Activated CD8-positive, alpha-beta memory T cell treated with anti-CD3 and anti-CD28 coated beads for 36 hours (primary cell): ENCODE measurements at regions not wholly inside any gene's neighbourhood (a gene's known extent, or its start where the extent isn't known, plus 50 kb on each side); places are given as distances from the start of the nearest gene placed in this dataset.
"Not testable (repeated sequence)": the region's sequence is repeated elsewhere in the genome, so short reads cannot be mapped to it uniquely, and the experiment has no call there.

Experiments
- CTCF ChIA-PET: fragments of 350-600 bp; sonication (Branson Sonifier 250); formaldehyde crosslinking; loops from one replicate; lab custom pipeline; 2021; ENCODE audit warnings: antibody characterized with exemption; lab: Charles Lee
- POLR2A ChIA-PET: fragments of 350-600 bp; sonication (Branson Sonifier 250); formaldehyde crosslinking; loops from one replicate; lab custom pipeline; 2021; ENCODE audit warnings: antibody characterized with exemption; lab: Charles Lee

DNA sequence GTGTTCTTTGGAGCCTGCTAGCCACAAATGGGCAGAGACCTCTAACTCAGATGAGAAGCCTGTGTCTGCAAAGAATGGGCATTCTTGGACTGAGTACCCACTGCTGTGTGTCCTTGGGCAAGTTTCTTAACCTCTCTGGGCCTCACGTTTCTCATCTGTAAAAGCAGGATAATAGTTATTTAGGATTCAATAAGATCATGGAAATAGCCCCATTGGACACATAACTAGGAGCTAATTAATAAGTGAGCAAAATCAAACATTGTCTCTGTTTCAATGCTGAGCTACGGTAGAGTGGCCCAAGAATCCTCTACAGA is 61.2 kb upstream of the WNT7B start:
- POLR2A ChIA-PET: no interaction called here

GRCh38 chr22:46038516-46039430 is 61.8 kb upstream of the WNT7B start:
- POLR2A ChIA-PET: no interaction called here
- CTCF ChIA-PET: interaction anchor here (1.3 kb wide), 1 partner anchor 25 kb away, joined by 6 read pairs; no protein-coding TSS in a partner anchor

More for the DNA sequence above, 61.2 kb upstream of the WNT7B start:
- CTCF ChIA-PET: interaction anchor here (1.1 to 1.3 kb wide), 2 partner anchors 25 to 35 kb away, joined by 3 to 6 read pairs; no protein-coding TSS in a partner anchor

- ChIA-PET CTCF (no interaction called here), POLR2A (no interaction called here)
Observed at GRCh38 chr22:46039535-46039934, 62.6 kb upstream of the WNT7B start.

GRCh38 chr22:46040471-46041465 is 63.8 kb upstream of the WNT7B start:
- CTCF ChIA-PET: interaction anchor here (0.8 kb wide), 2 partner anchors 28 to 34 kb away, joined by 3 read pairs; no protein-coding TSS in a partner anchor
- POLR2A ChIA-PET: no interaction called here

GRCh38 chr22:46041642-46042041 is 64.7 kb upstream of the WNT7B start:
- POLR2A ChIA-PET: no interaction called here

DNA sequence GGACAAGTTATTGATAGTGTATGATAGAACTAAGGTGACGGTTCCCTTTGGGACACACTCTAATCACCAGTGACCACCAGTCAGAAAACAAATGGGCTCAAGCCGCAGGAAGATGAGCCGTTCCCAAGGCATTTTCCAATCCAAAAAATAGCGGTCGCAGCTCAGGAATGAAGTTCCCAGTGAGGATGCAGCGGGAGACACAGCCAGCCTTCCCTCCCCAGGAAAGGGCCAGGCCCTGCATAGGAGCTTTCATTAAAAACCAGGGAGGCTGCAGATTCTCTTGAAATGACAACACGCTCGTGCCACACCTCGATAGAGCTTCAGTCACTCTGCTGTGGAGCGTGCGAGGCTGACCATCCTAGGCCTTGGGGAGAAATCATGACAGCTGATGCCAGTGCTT is 65.8 kb upstream of the WNT7B start:
- ChIA-PET POLR2A (no interaction called here), CTCF (interaction anchor here (0.6 to 1.5 kb wide), 3 partner anchors 12 to 134 kb away, joined by 3 to 5 read pairs (median 4); no protein-coding TSS in a partner anchor)

More at GRCh38 chr22:46041642-46042041, 64.7 kb upstream of the WNT7B start:
- CTCF ChIA-PET: interaction anchor here (0.8 kb wide), 1 partner anchor 27 kb away, joined by 3 read pairs; no protein-coding TSS in a partner anchor

DNA sequence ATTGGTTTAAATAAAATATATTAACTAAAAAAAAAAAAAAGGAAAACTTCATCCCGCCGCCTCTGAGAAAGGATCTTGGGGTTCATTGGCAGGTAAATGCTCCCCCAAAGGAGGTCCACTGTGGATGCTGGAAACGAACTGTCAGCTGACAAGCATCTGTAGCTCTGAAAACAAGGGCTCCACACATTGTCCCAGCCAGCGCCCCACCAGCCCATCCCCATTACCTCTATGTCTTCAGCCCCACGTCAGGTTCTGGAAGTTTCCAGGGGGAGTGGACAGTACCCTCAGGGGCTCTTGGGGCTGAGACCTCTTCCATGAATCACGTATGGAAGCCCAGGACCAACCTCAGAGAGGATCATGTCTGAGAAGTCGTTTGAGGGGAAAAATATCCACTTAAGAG is 66.4 kb upstream of the WNT7B start:
- POLR2A ChIA-PET: no interaction called here
- CTCF ChIA-PET: interaction anchor here (0.6 to 1.5 kb wide), 3 partner anchors 11 to 27 kb away, joined by 3 to 5 read pairs (median 4); no protein-coding TSS in a partner anchor

DNA sequence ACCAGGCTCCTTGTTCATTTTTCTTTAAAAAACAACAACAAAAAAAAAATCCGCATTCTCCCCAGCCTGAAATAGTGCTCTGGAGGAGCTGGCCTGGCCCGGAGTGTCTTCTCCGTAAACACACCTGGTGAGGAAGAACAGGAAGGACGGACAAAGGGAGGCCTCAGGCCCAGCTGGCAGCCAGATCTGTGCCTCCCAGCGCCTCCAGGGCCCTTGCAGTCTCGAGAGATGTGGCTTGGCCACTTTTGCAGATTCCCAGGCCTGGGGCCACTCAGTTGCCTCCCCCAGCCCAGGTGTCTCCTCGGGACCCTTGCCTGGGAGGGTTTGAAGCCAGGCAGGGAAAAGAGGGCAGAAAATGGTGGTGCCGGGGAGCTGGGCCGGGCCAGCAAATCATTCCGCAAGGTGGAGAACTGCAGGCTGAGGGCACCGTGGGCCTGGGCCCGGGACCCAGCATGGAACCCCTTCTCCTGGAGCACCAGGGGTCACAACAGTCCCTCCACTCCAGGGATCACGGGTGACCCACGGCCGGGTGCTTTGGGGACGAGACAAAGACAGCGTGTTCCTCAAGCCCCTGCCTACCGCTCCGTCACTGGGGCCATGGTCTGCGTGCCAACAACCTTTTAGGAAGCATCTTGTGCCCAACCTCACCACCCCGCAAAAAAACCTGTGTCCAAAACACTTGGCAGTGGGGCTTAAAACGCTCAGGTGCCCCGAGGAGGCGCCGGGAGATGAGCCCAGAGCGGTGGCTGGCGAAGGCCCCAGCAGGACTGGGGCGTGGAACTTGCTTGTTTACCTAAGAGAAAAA is 67.1 kb upstream of the WNT7B start:
- ChIA-PET CTCF (interaction anchor here (1.0 to 1.5 kb wide), 5 partner anchors 9 to 50 kb away, joined by 3 to 5 read pairs (median 3); no protein-coding TSS in a partner anchor), POLR2A (no interaction called here)

DNA sequence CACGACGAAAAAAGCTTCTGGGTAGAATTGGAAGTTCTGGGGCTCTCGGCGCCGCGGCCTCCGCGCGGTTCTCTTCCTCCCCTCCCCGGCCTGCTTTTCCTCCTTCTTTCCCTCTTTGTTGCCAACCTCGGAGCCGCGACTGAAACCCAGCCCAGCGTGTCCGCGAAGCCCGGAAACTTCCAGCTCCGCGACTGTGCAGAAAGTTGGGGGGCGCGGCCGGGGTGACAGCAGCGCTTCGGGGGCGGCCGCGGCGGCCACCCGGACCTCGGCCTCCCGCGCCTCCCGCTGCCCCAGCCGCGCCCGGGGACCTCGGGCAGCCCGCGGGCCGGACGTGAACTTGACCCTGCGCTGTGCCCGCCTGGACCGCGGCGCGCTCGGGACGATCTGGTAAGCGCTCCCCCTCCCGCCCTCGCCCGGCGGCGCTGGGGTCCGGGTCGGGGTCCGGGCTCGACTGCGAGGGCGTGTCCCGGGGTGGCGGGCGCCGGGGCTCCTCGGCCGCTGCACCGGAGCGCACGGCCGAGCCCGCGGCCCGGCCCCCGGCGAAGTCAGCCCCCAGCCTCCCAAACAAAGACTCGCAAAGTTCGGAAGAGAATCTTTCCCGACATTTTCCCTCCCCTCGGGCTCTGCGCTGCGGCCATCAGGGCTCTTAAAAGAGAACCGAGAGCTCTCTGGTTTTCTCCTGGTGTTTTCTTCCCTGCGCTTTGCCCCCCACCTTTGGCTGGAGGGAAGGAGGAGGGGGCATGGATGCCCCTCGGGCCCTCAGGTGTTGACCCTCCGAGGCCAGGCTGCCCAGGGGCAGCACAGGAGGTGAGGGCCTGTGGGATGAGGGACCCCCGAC is 67.9 kb upstream of the WNT7B start:
- POLR2A ChIA-PET: no interaction called here

DNA sequence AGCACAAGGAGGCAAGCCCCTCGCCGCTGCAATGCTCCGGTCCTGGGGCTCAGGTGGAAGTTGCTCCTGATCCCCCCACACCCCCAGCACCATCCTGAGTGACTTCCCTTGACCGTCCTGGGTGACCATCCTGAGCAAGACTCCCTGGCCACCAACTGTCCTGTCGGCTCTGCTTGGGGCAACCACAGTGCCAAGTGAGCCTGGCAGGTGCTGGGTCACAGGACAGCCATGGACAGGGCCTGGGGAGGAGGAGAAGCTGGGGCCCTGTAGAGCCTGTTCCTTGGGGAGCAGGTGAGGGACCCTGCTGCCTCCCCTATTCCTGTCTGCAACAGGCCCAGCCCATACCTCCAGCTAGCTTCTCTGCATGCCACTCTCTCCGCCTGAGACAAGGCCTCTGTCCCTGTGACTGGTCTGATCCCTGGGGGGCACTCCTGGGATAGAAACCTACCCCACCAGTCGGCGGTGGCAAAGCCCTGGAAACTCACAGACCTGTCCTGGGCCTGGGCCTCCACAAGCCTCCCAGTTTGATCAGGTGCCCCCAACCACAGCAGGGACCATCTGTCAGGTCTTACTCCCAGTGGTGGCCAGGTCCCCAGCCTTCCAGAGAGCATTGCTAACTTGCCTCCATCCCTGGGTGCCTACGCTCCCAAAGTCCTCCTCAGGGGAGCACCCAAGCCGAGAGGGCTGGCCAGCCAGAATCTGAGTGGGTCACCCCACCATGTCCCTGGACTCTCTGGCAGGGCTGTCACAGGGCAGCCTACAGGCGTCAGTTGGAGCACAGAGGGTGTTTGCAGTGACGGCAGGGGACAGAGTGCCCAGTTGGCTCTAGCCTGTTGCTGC is 68.7 kb upstream of the WNT7B start:
- CTCF ChIA-PET: no interaction called here
- POLR2A ChIA-PET: no interaction called here

More for the DNA sequence above, 67.9 kb upstream of the WNT7B start:
- CTCF ChIA-PET: interaction anchor here (1.0 to 1.3 kb wide), 4 partner anchors 9 to 50 kb away, joined by 3 to 4 read pairs (median 3); no protein-coding TSS in a partner anchor

GRCh38 chr22:46046299-46046685 is 69.3 kb upstream of the WNT7B start:
- ChIA-PET CTCF (no interaction called here), POLR2A (no interaction called here)

DNA sequence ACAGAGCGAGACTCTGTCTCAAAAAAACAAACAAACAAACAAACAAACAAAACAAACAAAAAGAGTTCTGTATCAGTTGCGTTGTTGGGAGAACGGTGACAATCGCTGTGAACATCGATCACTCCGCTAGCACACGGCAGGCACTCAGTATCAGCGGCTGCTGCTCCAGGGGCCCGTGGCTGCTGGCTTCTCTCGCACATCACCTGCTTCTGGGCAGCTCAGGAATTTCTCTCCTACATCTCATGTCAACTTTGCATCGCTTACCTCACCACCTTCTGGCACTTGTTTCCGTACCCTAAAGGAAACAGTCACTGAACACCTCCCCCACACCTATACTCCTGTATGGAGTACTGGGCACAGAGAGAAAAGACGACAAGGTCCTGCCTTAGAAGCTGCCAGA is 70.3 kb upstream of the WNT7B start:
- POLR2A ChIA-PET: no interaction called here

DNA sequence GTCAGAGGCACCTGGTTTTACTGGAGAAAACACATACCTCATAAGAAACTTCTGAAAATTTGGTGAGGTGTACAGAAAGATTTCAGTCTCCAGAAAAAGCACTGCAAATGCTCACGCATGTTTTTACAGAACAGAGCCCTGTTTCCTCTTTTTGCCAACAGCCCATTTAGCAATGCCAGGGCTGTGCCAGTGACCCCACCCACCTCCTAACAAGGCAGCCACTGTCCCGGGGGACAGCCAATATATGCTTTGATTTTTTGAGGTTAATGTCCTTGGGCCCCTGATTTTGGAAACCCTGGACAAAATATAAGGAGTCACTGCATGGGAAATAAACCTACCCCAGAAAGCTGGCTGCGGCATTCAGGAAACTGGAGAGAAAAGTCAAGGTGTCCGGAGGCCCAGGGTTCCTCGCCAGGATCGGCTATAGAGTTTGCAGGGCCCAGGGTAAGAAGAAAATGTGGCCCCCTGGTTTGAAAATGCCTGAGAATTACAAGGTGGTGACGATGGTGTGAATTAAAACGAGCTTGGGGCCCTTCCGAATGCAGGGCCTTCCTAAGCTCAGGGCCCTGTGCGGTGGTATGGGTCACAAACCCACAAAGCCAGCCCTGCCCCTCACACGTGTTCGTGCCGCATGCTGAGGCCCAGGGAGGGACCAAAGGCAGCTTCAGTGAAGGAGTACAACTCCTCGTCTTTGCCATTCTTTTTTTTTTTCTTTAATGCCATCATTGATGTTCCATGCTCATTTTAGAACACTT is 71.1 kb upstream of the WNT7B start:
- POLR2A ChIA-PET: no interaction called here
- CTCF ChIA-PET: no interaction called here

More for the DNA sequence above, 70.3 kb upstream of the WNT7B start:
- CTCF ChIA-PET: no interaction called here

DNA sequence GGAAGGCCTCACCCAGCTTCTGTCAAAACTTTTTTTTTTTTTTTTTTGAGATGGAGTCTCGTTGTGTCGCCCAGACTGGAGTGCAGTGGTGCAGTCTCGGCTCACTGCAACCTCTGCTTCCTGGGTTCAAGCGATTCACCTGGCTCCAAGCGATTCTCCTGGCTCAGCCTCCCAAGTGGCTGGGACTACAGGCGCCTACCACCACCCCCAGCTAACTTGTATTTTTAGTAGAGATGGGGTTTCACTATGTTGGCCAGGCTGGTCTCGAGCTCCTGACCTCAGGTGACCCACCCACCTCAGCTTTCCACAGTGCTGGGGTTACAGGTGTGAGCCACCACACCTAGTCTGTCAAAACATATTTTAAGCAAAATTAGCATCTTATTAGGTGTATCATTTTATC is 71.7 kb upstream of the WNT7B start:
- POLR2A ChIA-PET, CTCF ChIA-PET: not testable (repeated sequence)

DNA sequence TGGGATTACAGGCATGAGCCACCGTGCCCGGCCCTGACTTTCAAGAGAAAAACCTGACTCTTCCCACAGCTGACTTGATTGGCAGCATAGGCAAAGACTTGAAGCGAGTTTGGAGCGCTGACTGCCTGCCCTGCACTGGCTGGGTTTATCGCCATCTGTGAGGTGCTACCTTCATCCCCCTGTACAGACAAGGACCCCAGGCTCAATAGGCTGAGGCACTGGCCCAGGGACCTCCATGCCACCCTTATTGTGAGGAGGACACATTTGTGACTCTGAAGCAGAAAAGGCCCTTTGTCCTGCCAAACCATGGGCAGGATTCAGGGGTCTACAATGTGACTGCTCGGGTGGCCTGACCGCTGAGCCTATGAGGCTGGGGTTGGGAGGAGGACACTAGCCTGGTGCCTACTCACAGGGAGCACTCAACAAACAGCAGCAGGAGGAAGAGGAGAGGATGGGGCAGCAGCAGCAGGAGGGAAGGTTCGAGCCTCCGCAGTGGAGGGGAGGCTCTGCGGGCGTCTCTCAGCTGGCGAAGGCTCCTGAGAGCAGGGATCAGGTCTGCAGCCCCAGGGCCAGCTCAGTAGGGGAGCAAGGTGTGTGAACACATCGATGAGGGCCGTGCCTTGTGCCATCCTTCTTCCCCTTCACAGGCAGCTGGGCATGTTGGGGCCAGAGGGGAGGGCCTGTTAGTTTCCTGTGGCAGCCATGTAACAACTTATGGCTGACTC is 72.9 kb upstream of the WNT7B start:
- ChIA-PET CTCF (no interaction called here), POLR2A (no interaction called here)

GRCh38 chr22:46050451-46050845 is 73.5 kb upstream of the WNT7B start:
- POLR2A ChIA-PET: no interaction called here
- CTCF ChIA-PET: no interaction called here
